K562 (cell line): ENCODE measurements at regions not wholly inside any gene's neighbourhood (a gene's known extent, or its start where the extent isn't known, plus 50 kb on each side); places are given as distances from the start of the nearest gene placed in this dataset.

Experiments
- ATAC-seq: fragments of 200-7000 bp; cut with Tn5 transposase; 3 replicates; pipeline ENCODE4 v1.9.1; 2020; ENCODE audit warnings: moderate library complexity
- BruUV-seq: library from RNA; stranded (reverse); fragments of 400-500 nt; replicated peaks from 2 replicates; lab custom pipeline; 2021; lab: Mats Ljungman, UMichigan
- CTCF ChIA-PET: fragments of 300-600 bp; formaldehyde crosslinking; extraction: SDS; loops from one replicate; lab custom pipeline; 2021; ENCODE audit warnings: low intra/inter-chr PET ratio; lab: Yijun Ruan, JAX
- POLR2A ChIA-PET: fragments of 300-600, 350-650 bp; sonication (Branson Sonifier 250); formaldehyde crosslinking; extraction: SDS; loops from one replicate; lab custom pipeline; 2021; ENCODE audit warnings: antibody characterized with exemption, inconsistent platforms; lab: Yijun Ruan, JAX
- DNase-seq, 4 experiments: peaks; one replicate each; pipeline versions ENCODE4 v3.0.0 to v3.0.0-alpha.2; 2011 to 2018; ENCODE audit warnings: low spot score in 3 of 4, mixed read lengths in 3 of 4; ENCODE audit errors: extremely low read depth in 1 of 4
- FAIRE-seq: peaks from 2 replicates; lab custom pipeline; 2011; peaks lifted over from hg19 to GRCh38; lab: Jason Lieb, UNC
- H2AFZ ChIP-seq: 2 replicates; pipeline ENCODE4 v1.6.0; 2011; ENCODE audit warnings: low read depth, low read length, control low read depth, inconsistent platforms
- H3K27ac ChIP-seq: fragments of 200-600 bp; 3 replicates; pipeline ENCODE4 v1.8.0; 2011; ENCODE audit warnings: low read depth, mild to moderate bottlenecking, control low read depth, inconsistent platforms, low read length, moderate library complexity, mixed read lengths; ENCODE audit errors: extremely low read depth
- H3K27me3 ChIP-seq, 2 experiments: fragments of 300-600 bp in 1 of 2; 2 replicates in 1 of 2; 3 replicates in 1 of 2; pipeline versions ENCODE4 v1.6.0 to v1.8.0; 2011; ENCODE audit warnings: inconsistent platforms in 2 of 2, low read length in 2 of 2, mild to moderate bottlenecking in 1 of 2, mixed read lengths in 1 of 2, moderate library complexity in 1 of 2; ENCODE audit not compliant: control insufficient read depth in 2 of 2, insufficient read depth in 2 of 2
- H3K36me3 ChIP-seq: fragments of 300-600 bp; 3 replicates; pipeline ENCODE4 v1.8.0; 2011; ENCODE audit warnings: mild to moderate bottlenecking, low read length, inconsistent platforms; ENCODE audit not compliant: control insufficient read depth, insufficient read depth
- H3K4me1 ChIP-seq, 2 experiments: fragments of 200-600 bp in 1 of 2; replicated peaks in 1 of 2; 2 replicates in 1 of 2; 3 replicates in 1 of 2; pipeline versions ENCODE4 v1.5.1 to v1.8.0; 2011; ENCODE audit warnings: inconsistent platforms in 2 of 2, low read length in 2 of 2, mild to moderate bottlenecking in 1 of 2, mixed read lengths in 1 of 2, moderate library complexity in 1 of 2; ENCODE audit not compliant: control insufficient read depth in 2 of 2, insufficient read depth in 2 of 2
- H3K4me2 ChIP-seq: 2 replicates; pipeline ENCODE4 v1.6.1; 2011; ENCODE audit warnings: low read length, control low read depth, inconsistent platforms, mixed read lengths; ENCODE audit not compliant: insufficient read depth
- H3K4me3 ChIP-seq: fragments of 200-600 bp; sonication (generic), shearing (Covaris generic); 2 replicates; pipeline ENCODE4 v1.5.1; 2016; ENCODE audit warnings: control low read depth, inconsistent platforms
- H3K79me2 ChIP-seq: fragments of 200-600 bp; 3 replicates; pipeline ENCODE4 v1.8.0; 2011; ENCODE audit warnings: low read length, inconsistent platforms; ENCODE audit not compliant: control insufficient read depth, insufficient read depth
- H3K9ac ChIP-seq, 2 experiments: 2 replicates each; pipeline versions ENCODE4 v1.6.0 to v1.6.1; 2011; ENCODE audit warnings: low read depth in 2 of 2, low read length in 2 of 2, control low read depth in 1 of 2, inconsistent platforms in 1 of 2, mild to moderate bottlenecking in 1 of 2, mixed read lengths in 1 of 2; ENCODE audit not compliant: insufficient read depth in 1 of 2
- H3K9me1 ChIP-seq: one replicate; pipeline ENCODE4 v1.6.0; 2011; ENCODE audit warnings: inconsistent platforms, mild to moderate bottlenecking, low read length, moderate library complexity; ENCODE audit not compliant: control insufficient read depth, insufficient read depth
- H3K9me3 ChIP-seq: replicated peaks from 2 replicates; pipeline ENCODE4 v1.5.1; 2011; ENCODE audit warnings: low read depth, low read length, inconsistent platforms; ENCODE audit not compliant: control insufficient read depth, insufficient read depth
- H4K20me1 ChIP-seq: replicated peaks from 2 replicates; pipeline ENCODE4 v1.6.1; 2011; ENCODE audit warnings: low read length, inconsistent platforms, mixed read lengths; ENCODE audit not compliant: control insufficient read depth, insufficient read depth
- CBX1 ChIP-seq: sonication (generic); IDR thresholded peaks from 2 replicates; pipeline ENCODE4 v1.6.1; 2016; ENCODE audit warnings: antibody characterized with exemption, low read depth, mild to moderate bottlenecking
- DDX20 ChIP-seq: fragments of 450-650 bp; IDR thresholded peaks from 2 replicates; pipeline ENCODE4 v1.6.1; 2016; ENCODE audit warnings: missing genetic modification characterization, low read depth, mild to moderate bottlenecking, missing compliant biosample characterization, moderate library complexity
- HDAC8 ChIP-seq: fragments of 450-650 bp; IDR thresholded peaks from 2 replicates; pipeline ENCODE4 v1.6.1; 2016; ENCODE audit warnings: mild to moderate bottlenecking, missing genetic modification characterization, moderate library complexity, missing compliant biosample characterization
- NFYB ChIP-seq: IDR thresholded peaks from 2 replicates; pipeline ENCODE4 v1.6.1; 2011; ENCODE audit warnings: mild to moderate bottlenecking, moderate library complexity; ENCODE audit not compliant: insufficient read length; ENCODE audit errors: extremely low read depth
- PATZ1 ChIP-seq: fragments of 250-450 bp; sonication (Bioruptor Pico); IDR thresholded peaks from 2 replicates; pipeline ENCODE4 v1.5.0; 2020; ENCODE audit warnings: mild to moderate bottlenecking, borderline replicate concordance
- RBM22 ChIP-seq: fragments of 200-400 bp; formaldehyde crosslinking; IDR thresholded peaks from 2 replicates; pipeline ENCODE4 v1.6.1; 2018; ENCODE audit warnings: low read length, low read depth; ENCODE audit not compliant: poor library complexity, severe bottlenecking
- RBM34 ChIP-seq: fragments of 200-400 bp; formaldehyde crosslinking; IDR thresholded peaks from 2 replicates; pipeline ENCODE4 v1.6.1; 2018; ENCODE audit warnings: low read length, borderline replicate concordance; ENCODE audit not compliant: insufficient read depth
- SAP30 ChIP-seq: fragments of 200-600 bp; sonication (generic); IDR thresholded peaks from 2 replicates; pipeline ENCODE4 v1.6.1; 2012; ENCODE audit warnings: borderline replicate concordance, low read depth, mild to moderate bottlenecking, moderate library complexity, low read length, control low read depth, inconsistent platforms; ENCODE audit not compliant: insufficient read depth, poor library complexity, severe bottlenecking
- SP1 ChIP-seq: sonication (generic); formaldehyde crosslinking; IDR thresholded peaks from 2 replicates; pipeline ENCODE4 v1.8.1; 2022; ENCODE audit warnings: mild to moderate bottlenecking, missing genetic modification reagents
- TAF1 ChIP-seq: IDR thresholded peaks from 2 replicates; pipeline ENCODE4 v1.6.1; 2011; ENCODE audit warnings: mild to moderate bottlenecking, low read length, moderate library complexity; ENCODE audit not compliant: insufficient read depth, control insufficient read depth, severe bottlenecking; ENCODE audit errors: extremely low read depth
- TARDBP ChIP-seq: fragments of 450-650 bp; IDR thresholded peaks from 2 replicates; pipeline ENCODE4 v1.6.1; 2016
- TCFL5 ChIP-seq: fragments of 250-450 bp; sonication (Bioruptor Pico); conservative IDR thresholded peaks from 2 replicates; pipeline ENCODE4 v1.6.1; 2021; ENCODE audit warnings: mild to moderate bottlenecking, moderate library complexity, matching md5 sums
- ZNF589 ChIP-seq: fragments of 200-800 bp; sonication (Bioruptor generic); IDR thresholded peaks from 2 replicates; pipeline ENCODE4 v1.6.1; 2016; ENCODE audit warnings: low read depth, missing genetic modification characterization, missing compliant biosample characterization
- ZNF830 ChIP-seq: fragments of 250-450 bp; sonication (Bioruptor Pico); IDR thresholded peaks from 2 replicates; pipeline ENCODE4 v1.5.0; 2021; ENCODE audit warnings: mild to moderate bottlenecking
- WGBS: fragments of 100-300 bp; shearing (Covaris generic); methylation state at CpG from one replicate; pipeline ENCODE4 v1.1.6; 2016; ENCODE audit warnings: low coverage, mixed read lengths; ENCODE audit not compliant: insufficient coverage; ENCODE audit errors: missing lambda C conversion rate; 5-methylcytosine and 5-hydroxymethylcytosine counted together
- in situ Hi-C: fragments of 300-500 bp; cut with MboI; formaldehyde crosslinking; loops from 4 replicates; pipeline ENCODE4 v1.15.0; 2018; ENCODE audit warnings: inconsistent platforms, mixed read lengths
- intact Hi-C: fragments of 100-400 bp; cut with micrococcal nuclease; formaldehyde crosslinking; loops from 2 replicates; pipeline ENCODE4 v1.14.2; 2022
- TF ChIP-seq, protein P1 (sequence below): fragments of 450-650 bp; formaldehyde crosslinking; IDR thresholded peaks from 2 replicates; pipeline ENCODE4 v1.4.0; 2020; ENCODE audit warnings: mild to moderate bottlenecking, moderate library complexity
- TF ChIP-seq, protein P2 (sequence below): sonication (generic); formaldehyde crosslinking; IDR thresholded peaks from 2 replicates; pipeline ENCODE4 v1.8.0; 2022; ENCODE audit warnings: missing genetic modification reagents, mild to moderate bottlenecking, moderate library complexity, borderline replicate concordance

DNA sequence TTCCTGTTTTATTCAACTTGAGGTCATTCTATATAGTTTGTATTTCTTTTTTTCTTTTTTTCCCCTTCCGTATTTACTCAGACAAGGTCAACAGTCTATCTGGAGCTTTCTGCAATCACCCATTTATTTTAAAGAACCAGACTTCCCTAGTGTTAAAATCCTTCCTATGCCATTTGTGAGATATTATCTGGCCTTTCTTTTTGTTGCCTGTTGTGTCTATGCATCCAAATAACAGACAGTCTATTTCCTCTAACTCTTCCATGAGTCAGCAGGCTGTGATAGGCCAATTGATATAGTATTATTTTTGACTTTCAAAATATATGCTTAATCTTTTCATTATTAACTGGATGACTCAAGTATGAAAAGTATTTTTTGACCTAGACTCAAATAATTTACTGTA lies 291.2 kb upstream of the PTPRD start (continued):
- no peak for TF ChIP-seq NFYB
- TF ChIP-seq, protein P1, sequence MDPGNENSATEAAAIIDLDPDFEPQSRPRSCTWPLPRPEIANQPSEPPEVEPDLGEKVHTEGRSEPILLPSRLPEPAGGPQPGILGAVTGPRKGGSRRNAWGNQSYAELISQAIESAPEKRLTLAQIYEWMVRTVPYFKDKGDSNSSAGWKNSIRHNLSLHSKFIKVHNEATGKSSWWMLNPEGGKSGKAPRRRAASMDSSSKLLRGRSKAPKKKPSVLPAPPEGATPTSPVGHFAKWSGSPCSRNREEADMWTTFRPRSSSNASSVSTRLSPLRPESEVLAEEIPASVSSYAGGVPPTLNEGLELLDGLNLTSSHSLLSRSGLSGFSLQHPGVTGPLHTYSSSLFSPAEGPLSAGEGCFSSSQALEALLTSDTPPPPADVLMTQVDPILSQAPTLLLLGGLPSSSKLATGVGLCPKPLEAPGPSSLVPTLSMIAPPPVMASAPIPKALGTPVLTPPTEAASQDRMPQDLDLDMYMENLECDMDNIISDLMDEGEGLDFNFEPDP (CRISPR knock-in tag) = no peak

DNA sequence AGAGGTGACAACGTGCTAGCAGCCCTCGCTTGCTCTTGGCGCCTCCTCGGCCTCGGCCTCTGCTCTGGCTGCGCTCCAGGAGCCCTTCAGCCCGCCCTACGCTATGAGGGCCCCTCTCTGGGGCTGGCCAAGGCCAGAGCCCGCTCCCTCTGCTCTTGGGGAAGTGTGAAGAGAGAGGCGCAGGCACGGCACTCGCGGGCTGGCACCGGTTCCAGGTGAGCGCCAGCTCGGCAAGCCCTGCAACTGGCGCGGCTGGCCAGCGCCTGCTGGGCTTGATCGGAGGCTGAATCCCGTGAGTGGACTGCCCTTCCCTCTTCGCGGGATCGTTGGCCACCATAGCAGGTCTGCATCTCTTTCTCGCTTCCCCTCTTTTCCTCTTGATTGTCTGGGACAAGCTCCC lies 298.0 kb upstream of the PTPRD start:
- in situ Hi-C loops = no loop called here
- no peak for FAIRE-seq
- Histone ChIP-seq H4K20me1 (no peaks in the 10 kb centered on the region), H3K27me3 (no peaks in the 10 kb centered on the region), H3K9ac (no peak overlapping the region), H3K9me3 (no peaks in the 10 kb centered on the region), H3K79me2 (no peaks in the 10 kb centered on the region), H3K4me1 (no peaks in the 10 kb centered on the region), H3K9me1 (no peaks in the 10 kb centered on the region), H2AFZ (no peak overlapping the region), H3K4me3 (no peak overlapping the region), H3K36me3 (no peaks in the 10 kb centered on the region), H3K4me2 (no peak overlapping the region), H3K27ac (no peak overlapping the region)
- intact Hi-C loops = no loop called here
- 0% methylated on average over 4 of the region's 25 CpGs for WGBS
- TF ChIP-seq ZNF830 (CRISPR knock-in tag) = no peak
- TF ChIP-seq CBX1 = no peak
- TF ChIP-seq SP1 (CRISPR knock-in tag) = no peak
- TF ChIP-seq PATZ1 (CRISPR knock-in tag) = no peak
- no peak for TF ChIP-seq TCFL5
- TF ChIP-seq RBM34 = no peak
- TF ChIP-seq SAP30 = no peak
- TF ChIP-seq DDX20 (tag) = no peak
- TF ChIP-seq TAF1 = no peak
- TF ChIP-seq, protein P2, sequence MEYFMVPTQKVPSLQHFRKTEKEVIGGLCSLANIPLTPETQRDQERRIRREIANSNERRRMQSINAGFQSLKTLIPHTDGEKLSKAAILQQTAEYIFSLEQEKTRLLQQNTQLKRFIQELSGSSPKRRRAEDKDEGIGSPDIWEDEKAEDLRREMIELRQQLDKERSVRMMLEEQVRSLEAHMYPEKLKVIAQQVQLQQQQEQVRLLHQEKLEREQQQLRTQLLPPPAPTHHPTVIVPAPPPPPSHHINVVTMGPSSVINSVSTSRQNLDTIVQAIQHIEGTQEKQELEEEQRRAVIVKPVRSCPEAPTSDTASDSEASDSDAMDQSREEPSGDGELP (CRISPR knock-in tag) = no peak
- no peak for TF ChIP-seq HDAC8
- no peak for TF ChIP-seq ZNF589 (CRISPR knock-in tag)
- no peak for TF ChIP-seq RBM22
- no peak for TF ChIP-seq TARDBP
- DNase-seq = no peak
- ChIA-PET CTCF (no interaction called here), POLR2A (no interaction called here)
- ATAC-seq = no peak
- BruUV-seq = no TSS peak
